H9 (cell line): ENCODE measurements at regions not wholly inside any gene's neighbourhood (a gene's known extent, or its start where the extent isn't known, plus 50 kb on each side); places are given as distances from the start of the nearest gene placed in this dataset.

Experiments
- DNase-seq: peaks from one replicate; pipeline ENCODE4 v3.0.0-alpha.2; 2017
- H2AFZ ChIP-seq: one replicate; pipeline ENCODE4 v1.6.1; 2013; ENCODE audit warnings: mild to moderate bottlenecking, low read length, control low read depth, moderate library complexity
- H2AK5ac ChIP-seq: 2 replicates; pipeline ENCODE4 v1.6.1; 2013; ENCODE audit warnings: low read length, control low read depth, mixed read lengths; ENCODE audit not compliant: insufficient read length
- H2BK120ac ChIP-seq: one replicate; pipeline ENCODE4 v1.6.1; 2013; ENCODE audit warnings: low read depth, mild to moderate bottlenecking, low read length, control low read depth, inconsistent platforms; ENCODE audit not compliant: poor library complexity, severe bottlenecking
- H2BK12ac ChIP-seq: 2 replicates; pipeline ENCODE4 v1.6.1; 2013; ENCODE audit warnings: low read length, control low read depth, mixed read lengths, low read depth; ENCODE audit not compliant: insufficient read length
- H2BK15ac ChIP-seq: 2 replicates; pipeline ENCODE4 v1.6.1; 2013; ENCODE audit warnings: low read depth, low read length, control low read depth
- H2BK20ac ChIP-seq: one replicate; pipeline ENCODE4 v1.6.1; 2013; ENCODE audit warnings: low read depth, mild to moderate bottlenecking, low read length, control low read depth, inconsistent platforms; ENCODE audit not compliant: poor library complexity, severe bottlenecking
- H2BK5ac ChIP-seq: 2 replicates; pipeline ENCODE4 v1.6.1; 2013; ENCODE audit warnings: low read length, control low read depth, mixed read lengths; ENCODE audit not compliant: insufficient read length
- H3K14ac ChIP-seq: 2 replicates; pipeline ENCODE4 v1.6.1; 2013; ENCODE audit warnings: low read length, control low read depth; ENCODE audit not compliant: insufficient read depth
- H3K18ac ChIP-seq: 2 replicates; pipeline ENCODE4 v1.6.1; 2013; ENCODE audit warnings: low read depth, mild to moderate bottlenecking, mixed read lengths, low read length, control low read depth; ENCODE audit not compliant: insufficient read length
- H3K23ac ChIP-seq: 2 replicates; pipeline ENCODE4 v1.6.1; 2013; ENCODE audit warnings: low read length, control low read depth, mixed read lengths, low read depth; ENCODE audit not compliant: insufficient read length
- H3K23me2 ChIP-seq: 2 replicates; pipeline ENCODE4 v1.6.1; 2013; ENCODE audit warnings: low read depth, mild to moderate bottlenecking, mixed read lengths, low read length, control low read depth; ENCODE audit not compliant: insufficient read length, poor library complexity, severe bottlenecking
- H3K27ac ChIP-seq: 2 replicates; pipeline ENCODE4 v1.5.1; 2013; ENCODE audit warnings: low read length, control low read depth, mixed read lengths, low read depth; ENCODE audit not compliant: insufficient read length
- H3K27me3 ChIP-seq: 2 replicates; pipeline ENCODE4 v1.6.1; 2013; ENCODE audit warnings: low read length, control low read depth, inconsistent platforms; ENCODE audit not compliant: insufficient read depth
- H3K4ac ChIP-seq: 2 replicates; pipeline ENCODE4 v1.6.1; 2013; ENCODE audit warnings: low read depth, mild to moderate bottlenecking, control low read depth, inconsistent platforms, low read length, moderate library complexity
- H3K4me1 ChIP-seq: 2 replicates; pipeline ENCODE4 v1.6.1; 2013; ENCODE audit warnings: low read length, control low read depth, inconsistent platforms; ENCODE audit not compliant: insufficient read depth
- H3K4me2 ChIP-seq: 2 replicates; pipeline ENCODE4 v1.6.1; 2013; ENCODE audit warnings: low read length, control low read depth, mixed read lengths; ENCODE audit not compliant: insufficient read length, insufficient read depth
- H3K56ac ChIP-seq: 2 replicates; pipeline ENCODE4 v1.6.1; 2013; ENCODE audit warnings: low read depth, mild to moderate bottlenecking, mixed read lengths, low read length, control low read depth; ENCODE audit not compliant: insufficient read length
- H3K79me1 ChIP-seq: 2 replicates; pipeline ENCODE4 v1.6.1; 2013; ENCODE audit warnings: low read depth, mild to moderate bottlenecking, moderate library complexity, low read length, control low read depth, inconsistent platforms; ENCODE audit not compliant: insufficient read depth, poor library complexity, severe bottlenecking
- H3K79me2 ChIP-seq: 2 replicates; pipeline ENCODE4 v1.6.1; 2013; ENCODE audit warnings: low read length, control low read depth, inconsistent platforms; ENCODE audit not compliant: insufficient read depth
- H3K9ac ChIP-seq: 2 replicates; pipeline ENCODE4 v1.6.1; 2013; ENCODE audit warnings: low read length, control low read depth, mixed read lengths; ENCODE audit not compliant: insufficient read length; ENCODE audit errors: extremely low read depth
- H3K9me3 ChIP-seq: one replicate; pipeline ENCODE4 v1.6.1; 2013; ENCODE audit warnings: low read depth, low read length, inconsistent platforms; ENCODE audit not compliant: control insufficient read depth
- H3T11ph ChIP-seq: one replicate; pipeline ENCODE4 v1.6.1; 2013; ENCODE audit warnings: mild to moderate bottlenecking, low read length, control low read depth, inconsistent platforms
- H4K20me1 ChIP-seq: one replicate; pipeline ENCODE4 v1.6.1; 2013; ENCODE audit not compliant: control insufficient read depth, insufficient read length, insufficient read depth
- H4K5ac ChIP-seq: 2 replicates; pipeline ENCODE4 v1.6.1; 2013; ENCODE audit warnings: low read depth, mild to moderate bottlenecking, mixed read lengths, low read length, control low read depth; ENCODE audit not compliant: insufficient read length
- H4K8ac ChIP-seq: replicated peaks from 2 replicates; pipeline ENCODE4 v1.6.1; 2013; ENCODE audit warnings: low read length, control low read depth, mixed read lengths, low read depth; ENCODE audit not compliant: insufficient read length
- H4K91ac ChIP-seq: 2 replicates; pipeline ENCODE4 v1.6.1; 2013; ENCODE audit warnings: low read depth, mild to moderate bottlenecking, moderate library complexity, mixed read lengths, low read length, control low read depth; ENCODE audit not compliant: insufficient read length
- H3K27ac Mint-ChIP-seq, 3 experiments: 2 replicates in 2 of 3; 3 replicates in 1 of 3; pipeline ENCODE4 v1.8.0; 2020 to 2021; ENCODE audit warnings: mixed read lengths in 3 of 3, mild to moderate bottlenecking in 1 of 3, moderate library complexity in 1 of 3
- H3K27me3 Mint-ChIP-seq: 2 replicates; pipeline ENCODE4 v1.8.0; 2021; ENCODE audit warnings: low read depth, mild to moderate bottlenecking, moderate library complexity, mixed read lengths
- H3K36me3 Mint-ChIP-seq, 3 experiments: 2 replicates in 2 of 3; 3 replicates in 1 of 3; pipeline ENCODE4 v1.8.0; 2020 to 2021; ENCODE audit warnings: low read depth in 3 of 3, mixed read lengths in 3 of 3; ENCODE audit not compliant: insufficient read depth in 1 of 3
- H3K4me1 Mint-ChIP-seq, 2 experiments: 2 replicates each; pipeline ENCODE4 v1.8.0; 2020; ENCODE audit warnings: mixed read lengths in 2 of 2
- H3K4me3 Mint-ChIP-seq, 2 experiments: 2 replicates in 1 of 2; 3 replicates in 1 of 2; pipeline ENCODE4 v1.8.0; 2020 to 2021; ENCODE audit warnings: mild to moderate bottlenecking in 2 of 2, mixed read lengths in 2 of 2, moderate library complexity in 1 of 2
- H3K9me3 Mint-ChIP-seq, 2 experiments: 2 replicates in 1 of 2; 3 replicates in 1 of 2; pipeline ENCODE4 v1.8.0; 2020; ENCODE audit warnings: mild to moderate bottlenecking in 2 of 2, mixed read lengths in 2 of 2, moderate library complexity in 1 of 2
- WGBS: extraction: QIAGEN DNeasy Blood & Tissue Kit; methylation state at CpG from one replicate; pipeline ENCODE4 v1.1.7; 2013; ENCODE audit warnings: missing lambda C conversion rate, low lambda C conversion rate, mixed read lengths; ENCODE audit not compliant: insufficient read length; ENCODE audit errors: extremely low coverage; 5-methylcytosine and 5-hydroxymethylcytosine counted together
- TF ChIP-seq, protein P1 (sequence below): fragments of 200-600 bp; sonication (generic); conservative IDR thresholded peaks from 3 replicates; pipeline ENCODE4 v1.8.0; 2021; ENCODE audit warnings: antibody characterized with exemption, mild to moderate bottlenecking

DNA sequence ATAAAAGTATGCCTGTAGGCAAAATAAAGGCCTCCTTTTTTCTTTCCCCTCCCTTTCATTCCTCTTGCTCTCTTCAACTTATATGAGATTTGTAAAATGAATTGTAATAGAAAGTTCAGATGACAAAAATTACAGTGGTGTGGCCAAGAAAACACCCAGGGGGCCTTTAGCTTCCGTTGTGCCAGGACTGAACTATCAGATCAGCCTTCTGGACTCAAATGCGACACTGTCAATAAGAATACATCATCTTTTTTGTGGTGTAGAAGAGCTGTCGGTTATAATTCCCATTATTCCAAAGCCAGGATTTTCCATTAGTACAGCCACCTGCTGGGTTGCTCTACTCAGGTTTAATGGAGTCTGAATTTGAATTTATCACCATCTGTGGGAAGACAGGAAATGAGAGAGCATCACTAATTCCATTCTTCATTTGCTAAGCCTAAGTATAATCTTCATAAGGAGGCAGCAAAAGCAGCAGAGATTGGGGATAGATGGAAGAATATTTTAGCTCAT lies 443.4 kb downstream of the ANXA1 start:
- Mint-ChIP-seq H3K27me3 (no peaks in the 10 kb centered on the region), H3K9me3 (no peaks in the 10 kb centered on the region), H3K27ac (no peak overlapping the region), H3K36me3 (no peaks in the 10 kb centered on the region), H3K4me3 (no peak overlapping the region), H3K4me1 (peaks cover 21 to 29% of the 10 kb centered on the region in 2 experiments)
- Histone ChIP-seq H2BK120ac (no peak overlapping the region), H3K56ac (no peak overlapping the region), H4K91ac (no peak overlapping the region), H3K9ac (no peak overlapping the region), H2BK12ac (no peak overlapping the region), H4K5ac (no peak overlapping the region), H3K23ac (no peak overlapping the region), H2BK20ac (no peak overlapping the region), H3T11ph (no peak overlapping the region), H4K8ac (no peak overlapping the region), H3K4ac (no peak overlapping the region), H3K79me1 (no peaks in the 10 kb centered on the region), H3K27me3 (no peaks in the 10 kb centered on the region), H4K20me1 (no peaks in the 10 kb centered on the region), H3K9me3 (no peaks in the 10 kb centered on the region), H3K4me2 (no peak overlapping the region), H3K4me1 (no peaks in the 10 kb centered on the region; the same call in 1 of the 2 replicates), H2BK5ac (no peak overlapping the region), H3K14ac (no peak overlapping the region), H3K27ac (no peak overlapping the region), H2BK15ac (no peak overlapping the region), H3K79me2 (no peaks in the 10 kb centered on the region), H3K23me2 (no peaks in the 10 kb centered on the region), H3K18ac (no peak overlapping the region), H2AFZ (no peak overlapping the region), H2AK5ac (no peak overlapping the region)
- TF ChIP-seq, protein P1, sequence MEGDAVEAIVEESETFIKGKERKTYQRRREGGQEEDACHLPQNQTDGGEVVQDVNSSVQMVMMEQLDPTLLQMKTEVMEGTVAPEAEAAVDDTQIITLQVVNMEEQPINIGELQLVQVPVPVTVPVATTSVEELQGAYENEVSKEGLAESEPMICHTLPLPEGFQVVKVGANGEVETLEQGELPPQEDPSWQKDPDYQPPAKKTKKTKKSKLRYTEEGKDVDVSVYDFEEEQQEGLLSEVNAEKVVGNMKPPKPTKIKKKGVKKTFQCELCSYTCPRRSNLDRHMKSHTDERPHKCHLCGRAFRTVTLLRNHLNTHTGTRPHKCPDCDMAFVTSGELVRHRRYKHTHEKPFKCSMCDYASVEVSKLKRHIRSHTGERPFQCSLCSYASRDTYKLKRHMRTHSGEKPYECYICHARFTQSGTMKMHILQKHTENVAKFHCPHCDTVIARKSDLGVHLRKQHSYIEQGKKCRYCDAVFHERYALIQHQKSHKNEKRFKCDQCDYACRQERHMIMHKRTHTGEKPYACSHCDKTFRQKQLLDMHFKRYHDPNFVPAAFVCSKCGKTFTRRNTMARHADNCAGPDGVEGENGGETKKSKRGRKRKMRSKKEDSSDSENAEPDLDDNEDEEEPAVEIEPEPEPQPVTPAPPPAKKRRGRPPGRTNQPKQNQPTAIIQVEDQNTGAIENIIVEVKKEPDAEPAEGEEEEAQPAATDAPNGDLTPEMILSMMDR, result no peak
- no peak for DNase-seq
- WGBS, result no CpG with 5 or more reads among the region's 3 CpGs
